ENCODE measurements at regions not wholly inside any gene's neighbourhood (a gene's known extent, or its start where the extent isn't known, plus 50 kb on each side); places are given as distances from the start of the nearest gene placed in this dataset.

GRCh38 chr3:69474186-69474585 is 88.3 kb upstream of the FRMD4B start:
- TF ChIP-seq CTCF (IDR thresholded peaks at IDR 0.05) (no peak), ZFX (IDR thresholded peaks at IDR 0.05; ENCODE audit: borderline replicate concordance) (no peak)

All from 22Rv1 (cell line).